HG02973 (cell line): ENCODE measurements at regions not wholly inside any gene's neighbourhood (a gene's known extent, or its start where the extent isn't known, plus 50 kb on each side); places are given as distances from the start of the nearest gene placed in this dataset.

ENCODE experiments used
- ATAC-seq: cut with Tn5 transposase; IDR thresholded peaks from one replicate; pipeline ENCODE4 v1.9.1; 2021; ENCODE audit warnings: moderate library complexity; ENCODE audit not compliant: unreplicated experiment

- no peak for ATAC-seq
Observed at GRCh38 chr7:79732535-79732934, 279.1 kb upstream of the MAGI2 start.

- ATAC-seq = no peak
Observed at GRCh38 chr7:79730971-79731370, 277.5 kb upstream of the MAGI2 start.

- no peak for ATAC-seq
Observed at GRCh38 chr7:79723833-79724618, 270.6 kb upstream of the MAGI2 start.

GRCh38 chr7:79722217-79722616, 268.8 kb upstream of the MAGI2 start:
- no peak for ATAC-seq

- no peak for ATAC-seq
Observed at GRCh38 chr7:79719216-79719615, 265.7 kb upstream of the MAGI2 start.

- ATAC-seq = no peak
Observed at GRCh38 chr7:79716329-79716728, 262.9 kb upstream of the MAGI2 start.

- ATAC-seq = no peak
Observed at GRCh38 chr7:79714081-79714480, 260.6 kb upstream of the MAGI2 start.

GRCh38 chr7:79713276-79713675, 259.8 kb upstream of the MAGI2 start:
- ATAC-seq = no peak

GRCh38 chr7:79711660-79712059, 258.2 kb upstream of the MAGI2 start:
- ATAC-seq = no peak

- ATAC-seq = no peak
Observed at GRCh38 chr7:79709574-79710409, 256.3 kb upstream of the MAGI2 start.

- ATAC-seq = no peak
Observed at GRCh38 chr7:79702116-79702515, 248.6 kb upstream of the MAGI2 start.

GRCh38 chr7:79692015-79692414, 238.5 kb upstream of the MAGI2 start:
- no peak for ATAC-seq

GRCh38 chr7:79691074-79691473, 237.6 kb upstream of the MAGI2 start:
- ATAC-seq = no peak

- ATAC-seq = no peak
Observed at GRCh38 chr7:79684384-79684783, 230.9 kb upstream of the MAGI2 start.

GRCh38 chr7:79683916-79684315, 230.4 kb upstream of the MAGI2 start:
- no peak for ATAC-seq

- no peak for ATAC-seq
Observed at GRCh38 chr7:79683185-79683890, 229.9 kb upstream of the MAGI2 start.

- ATAC-seq = no peak
Observed at GRCh38 chr7:79681454-79681853, 228.0 kb upstream of the MAGI2 start.

GRCh38 chr7:79673969-79674368, 220.5 kb upstream of the MAGI2 start:
- ATAC-seq = no peak

GRCh38 chr7:79673421-79673820, 220.0 kb upstream of the MAGI2 start:
- ATAC-seq = no peak

GRCh38 chr7:79668292-79668691, 214.8 kb upstream of the MAGI2 start:
- ATAC-seq = no peak

- ATAC-seq = no peak
Observed at GRCh38 chr7:79666472-79666871, 213.0 kb upstream of the MAGI2 start.
